GM12873 (cell line): ENCODE measurements at regions not wholly inside any gene's neighbourhood (a gene's known extent, or its start where the extent isn't known, plus 50 kb on each side); places are given as distances from the start of the nearest gene placed in this dataset.

Source experiments
- CTCF ChIP-seq: IDR thresholded peaks from 2 replicates; pipeline ENCODE4 v1.5.1; 2012; ENCODE audit warnings: low read depth, mild to moderate bottlenecking, moderate library complexity, low read length, control low read depth; ENCODE audit not compliant: insufficient read depth; ENCODE audit errors: missing control alignments

GRCh38 chr12:107477018-107477417 lies 208.6 kb upstream of the PWP1 start:
- no peak for TF ChIP-seq CTCF

GRCh38 chr12:107477947-107478610 lies 207.5 kb upstream of the PWP1 start:
- no peak for TF ChIP-seq CTCF

GRCh38 chr12:107478881-107479280 lies 206.7 kb upstream of the PWP1 start:
- TF ChIP-seq CTCF: no peak

- no peak for TF ChIP-seq CTCF
These were observed 204.6 kb upstream of the PWP1 start for GRCh38 chr12:107480836-107481608.

- TF ChIP-seq CTCF: no peak
These were observed 201.4 kb upstream of the PWP1 start for GRCh38 chr12:107484230-107484629.

GRCh38 chr12:107484941-107485340 lies 200.7 kb upstream of the PWP1 start:
- TF ChIP-seq CTCF: no peak

- no peak for TF ChIP-seq CTCF
These were observed 199.9 kb upstream of the PWP1 start for GRCh38 chr12:107485731-107486130.
